Loucy (cell line): ENCODE measurements at regions not wholly inside any gene's neighbourhood (a gene's known extent, or its start where the extent isn't known, plus 50 kb on each side); places are given as distances from the start of the nearest gene placed in this dataset.

Experiments
- H2AFZ ChIP-seq: fragments of 200-600 bp; sonication (generic); 2 replicates; pipeline ENCODE4 v1.6.0; 2016; ENCODE audit warnings: antibody characterized with exemption, mild to moderate bottlenecking, low read length, moderate library complexity
- H3F3A ChIP-seq: fragments of 200-600 bp; 2 replicates; pipeline ENCODE4 v1.6.0; 2016; ENCODE audit warnings: antibody characterized with exemption, low read depth, mild to moderate bottlenecking
- H3K27me3 ChIP-seq: fragments of 200-600 bp; sonication (generic); 2 replicates; pipeline ENCODE4 v1.6.1; 2014; ENCODE audit warnings: low read length, mild to moderate bottlenecking; ENCODE audit not compliant: insufficient read depth, poor library complexity, severe bottlenecking
- H3K36me3 ChIP-seq: fragments of 200-600 bp; sonication (generic); 2 replicates; pipeline ENCODE4 v1.6.1; 2016; ENCODE audit warnings: low read length; ENCODE audit not compliant: insufficient read depth
- H3K4me1 ChIP-seq: fragments of 200-600 bp; sonication (generic); 2 replicates; pipeline ENCODE4 v1.5.1; 2014; ENCODE audit warnings: low read length, mild to moderate bottlenecking; ENCODE audit not compliant: insufficient read depth, poor library complexity, severe bottlenecking
- H3K4me2 ChIP-seq: fragments of 200-600 bp; sonication (generic); 2 replicates; pipeline ENCODE4 v1.6.0; 2014; ENCODE audit warnings: antibody characterized with exemption, low read length, low read depth, mild to moderate bottlenecking; ENCODE audit not compliant: poor library complexity, severe bottlenecking
- H3K4me3 ChIP-seq: fragments of 200-600 bp; sonication (generic); 2 replicates; pipeline ENCODE4 v1.5.1; 2014; ENCODE audit warnings: low read length, mild to moderate bottlenecking, mixed read lengths; ENCODE audit not compliant: poor library complexity, severe bottlenecking
- H3K79me2 ChIP-seq: fragments of 200-600 bp; sonication (generic); 2 replicates; pipeline ENCODE4 v1.6.1; 2014; ENCODE audit warnings: low read length; ENCODE audit not compliant: insufficient read depth
- H3K9ac ChIP-seq: fragments of 200-600 bp; sonication (generic); 2 replicates; pipeline ENCODE4 v1.6.0; 2014; ENCODE audit warnings: mild to moderate bottlenecking, low read depth, low read length, moderate library complexity; ENCODE audit not compliant: poor library complexity, severe bottlenecking
- H3K9me2 ChIP-seq: fragments of 200-600 bp; sonication (generic); replicated peaks from 2 replicates; pipeline ENCODE4 v1.6.1; 2016; ENCODE audit warnings: low read depth, low read length, mixed read lengths
- H3K9me3 ChIP-seq: fragments of 200-600 bp; sonication (generic); 2 replicates; pipeline ENCODE4 v1.6.1; 2014; ENCODE audit warnings: mild to moderate bottlenecking, antibody characterized with exemption, low read length, low read depth; ENCODE audit not compliant: insufficient read depth
- H4K20me1 ChIP-seq: fragments of 200-600 bp; sonication (generic); 2 replicates; pipeline ENCODE4 v1.6.0; 2014; ENCODE audit warnings: antibody characterized with exemption, low read length, mild to moderate bottlenecking; ENCODE audit not compliant: insufficient read depth, poor library complexity, severe bottlenecking
- EZH2phosphoT487 ChIP-seq: fragments of 200-600 bp; IDR thresholded peaks from 2 replicates; pipeline ENCODE4 v1.6.1; 2018; ENCODE audit warnings: antibody characterized with exemption, mild to moderate bottlenecking, moderate library complexity, borderline replicate concordance
- TF ChIP-seq, protein P1 (sequence below): fragments of 200-600 bp; sonication (generic); conservative IDR thresholded peaks from 2 replicates; pipeline ENCODE4 v1.5.1; 2014; ENCODE audit warnings: mild to moderate bottlenecking, antibody characterized with exemption, low read length

DNA sequence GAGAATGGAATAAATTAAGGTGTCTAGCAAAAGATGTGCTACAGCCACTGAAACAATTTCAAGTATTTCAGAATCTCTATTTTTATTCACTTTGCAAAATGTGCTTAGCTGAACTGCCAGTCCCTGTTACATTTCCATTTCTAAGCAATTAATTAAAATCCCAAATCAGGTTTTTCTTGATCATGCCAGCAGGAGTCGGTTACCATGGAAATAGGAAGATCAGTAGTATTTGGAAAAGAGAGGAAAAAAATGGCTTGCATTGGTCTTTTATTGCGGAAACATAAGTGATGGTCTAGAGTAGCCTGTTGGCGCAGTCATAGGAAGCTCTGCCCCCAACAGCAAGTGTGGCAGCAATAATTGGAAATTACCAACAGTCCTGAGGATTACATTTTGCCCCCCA lies 867.1 kb downstream of the GATA3 start:
- H3K9me3 ChIP-seq = no peaks in the 10 kb centered on the region
- H3K4me1 ChIP-seq = no peaks in the 10 kb centered on the region
- no peaks in the 10 kb centered on the region for H3F3A ChIP-seq
- no peaks in the 10 kb centered on the region for H3K36me3 ChIP-seq
- H3K9me2 ChIP-seq = no peaks in the 10 kb centered on the region
- no peaks in the 10 kb centered on the region for H4K20me1 ChIP-seq
- H3K79me2 ChIP-seq = no peaks in the 10 kb centered on the region
- no peak overlapping the region for H3K4me2 ChIP-seq
- no peaks in the 10 kb centered on the region for H3K27me3 ChIP-seq
- H3K9ac ChIP-seq = no peak overlapping the region
- TF ChIP-seq, protein P1, sequence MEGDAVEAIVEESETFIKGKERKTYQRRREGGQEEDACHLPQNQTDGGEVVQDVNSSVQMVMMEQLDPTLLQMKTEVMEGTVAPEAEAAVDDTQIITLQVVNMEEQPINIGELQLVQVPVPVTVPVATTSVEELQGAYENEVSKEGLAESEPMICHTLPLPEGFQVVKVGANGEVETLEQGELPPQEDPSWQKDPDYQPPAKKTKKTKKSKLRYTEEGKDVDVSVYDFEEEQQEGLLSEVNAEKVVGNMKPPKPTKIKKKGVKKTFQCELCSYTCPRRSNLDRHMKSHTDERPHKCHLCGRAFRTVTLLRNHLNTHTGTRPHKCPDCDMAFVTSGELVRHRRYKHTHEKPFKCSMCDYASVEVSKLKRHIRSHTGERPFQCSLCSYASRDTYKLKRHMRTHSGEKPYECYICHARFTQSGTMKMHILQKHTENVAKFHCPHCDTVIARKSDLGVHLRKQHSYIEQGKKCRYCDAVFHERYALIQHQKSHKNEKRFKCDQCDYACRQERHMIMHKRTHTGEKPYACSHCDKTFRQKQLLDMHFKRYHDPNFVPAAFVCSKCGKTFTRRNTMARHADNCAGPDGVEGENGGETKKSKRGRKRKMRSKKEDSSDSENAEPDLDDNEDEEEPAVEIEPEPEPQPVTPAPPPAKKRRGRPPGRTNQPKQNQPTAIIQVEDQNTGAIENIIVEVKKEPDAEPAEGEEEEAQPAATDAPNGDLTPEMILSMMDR = no peak
- TF ChIP-seq EZH2phosphoT487 = no peak
- no peak overlapping the region for H3K4me3 ChIP-seq
- no peak overlapping the region for H2AFZ ChIP-seq

DNA sequence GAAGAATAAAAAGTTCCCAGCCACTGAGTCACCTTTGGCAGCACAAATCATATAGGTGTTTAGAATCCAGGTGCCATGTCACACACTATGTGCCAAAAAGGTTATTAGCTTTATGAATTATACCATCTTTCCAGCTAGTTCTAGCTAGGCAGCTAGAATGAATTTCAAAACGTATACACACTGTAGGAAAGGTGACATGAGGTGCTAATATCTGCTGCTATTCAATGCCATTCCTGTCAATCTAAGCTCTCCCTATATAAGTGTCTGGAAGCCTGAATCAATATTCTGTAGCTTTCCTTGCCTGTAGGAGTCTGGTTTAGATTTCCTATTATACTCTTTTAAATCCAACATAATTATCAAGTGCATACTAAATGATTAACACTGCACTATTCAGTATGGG lies 868.6 kb downstream of the GATA3 start:
- H3K4me2 ChIP-seq = no peak overlapping the region

DNA sequence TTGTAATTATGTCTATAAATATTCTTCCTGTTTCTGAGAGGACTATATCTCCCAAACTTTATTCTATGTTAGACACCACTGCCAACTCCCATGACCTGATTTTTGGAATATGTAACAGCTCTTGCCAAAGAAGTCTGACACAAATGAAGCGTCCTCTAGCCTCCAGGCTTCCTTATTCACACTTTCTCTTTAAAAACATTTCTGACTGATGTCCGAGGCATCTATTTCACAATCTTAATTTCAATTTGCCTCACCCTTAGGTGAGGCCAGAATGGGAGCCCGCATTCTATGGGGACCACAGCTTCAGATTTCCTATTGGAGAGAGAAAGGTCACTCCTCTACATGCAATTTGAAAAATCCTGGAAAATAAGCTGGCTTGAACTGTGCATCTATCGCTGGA lies 873.2 kb downstream of the GATA3 start:
- no peaks in the 10 kb centered on the region for H3K27me3 ChIP-seq
- H3K9me3 ChIP-seq = no peaks in the 10 kb centered on the region
- no peaks in the 10 kb centered on the region for H3K9me2 ChIP-seq
- no peak overlapping the region for H3K9ac ChIP-seq
- no peaks in the 10 kb centered on the region for H4K20me1 ChIP-seq
- H2AFZ ChIP-seq = no peak overlapping the region
- H3K79me2 ChIP-seq = no peaks in the 10 kb centered on the region
- H3K4me1 ChIP-seq = no peaks in the 10 kb centered on the region
- H3K4me2 ChIP-seq = no peak overlapping the region
- H3K4me3 ChIP-seq = no peak overlapping the region
- H3K36me3 ChIP-seq = no peaks in the 10 kb centered on the region
- TF ChIP-seq EZH2phosphoT487 = no peak
- TF ChIP-seq, protein P1 = no peak
- no peaks in the 10 kb centered on the region for H3F3A ChIP-seq

More for the DNA sequence above, 868.6 kb downstream of the GATA3 start:
- no peak for TF ChIP-seq EZH2phosphoT487
- TF ChIP-seq, protein P1 = no peak
- H4K20me1 ChIP-seq = no peaks in the 10 kb centered on the region
- no peak overlapping the region for H3K4me3 ChIP-seq
- H3K9ac ChIP-seq = no peak overlapping the region
- H3K4me1 ChIP-seq = no peaks in the 10 kb centered on the region
- no peak overlapping the region for H2AFZ ChIP-seq
- H3K79me2 ChIP-seq = no peaks in the 10 kb centered on the region
- no peaks in the 10 kb centered on the region for H3K9me3 ChIP-seq
- no peaks in the 10 kb centered on the region for H3K36me3 ChIP-seq
- H3F3A ChIP-seq = no peaks in the 10 kb centered on the region
- no peaks in the 10 kb centered on the region for H3K27me3 ChIP-seq
- no peaks in the 10 kb centered on the region for H3K9me2 ChIP-seq
